OCI-LY3 (cell line): ENCODE measurements at regions not wholly inside any gene's neighbourhood (a gene's known extent, or its start where the extent isn't known, plus 50 kb on each side); places are given as distances from the start of the nearest gene placed in this dataset.

Source experiments
- H2AFZ ChIP-seq: fragments of 200-600, 300-600 bp; shearing (Covaris generic); 2 replicates; pipeline ENCODE4 v1.6.0; 2014; ENCODE audit warnings: antibody characterized with exemption, low read depth, low read length
- H3K27ac ChIP-seq: fragments of 200-600, 300-600 bp; sonication (generic); 2 replicates; pipeline ENCODE4 v1.5.1; 2014; ENCODE audit warnings: mild to moderate bottlenecking, low read length, moderate library complexity, mixed read lengths
- H3K27me3 ChIP-seq: fragments of 200-600, 300-600 bp; sonication (generic); 2 replicates; pipeline ENCODE4 v1.6.1; 2014; ENCODE audit warnings: low read depth, low read length, mixed read lengths
- H3K36me3 ChIP-seq: fragments of 200-600, 300-600 bp; sonication (generic); replicated peaks from 2 replicates; pipeline ENCODE3; 2014; ENCODE audit warnings: low read depth, low read length, mixed read lengths
- H3K4me1 ChIP-seq: fragments of 300-600, 200-600 bp; sonication (generic); 2 replicates; pipeline ENCODE4 v1.6.1; 2014; ENCODE audit warnings: low read length, mixed read lengths
- H3K4me2 ChIP-seq: fragments of 200-600, 300-600 bp; sonication (generic); 2 replicates; pipeline ENCODE4 v1.6.1; 2014; ENCODE audit warnings: low read length, mixed read lengths
- H3K4me3 ChIP-seq: fragments of 300-600, 200-600 bp; sonication (generic); 2 replicates; pipeline ENCODE4 v1.5.1; 2014; ENCODE audit warnings: antibody characterized with exemption, mild to moderate bottlenecking, low read length, moderate library complexity
- H3K79me2 ChIP-seq: fragments of 300-600, 200-600 bp; shearing (Covaris generic); 2 replicates; pipeline ENCODE4 v1.6.1; 2014; ENCODE audit warnings: mild to moderate bottlenecking, low read length, mixed read lengths
- H3K9ac ChIP-seq: fragments of 300-600, 200-600 bp; shearing (Covaris generic); 2 replicates; pipeline ENCODE4 v1.6.0; 2014; ENCODE audit warnings: mild to moderate bottlenecking, low read length, moderate library complexity
- H3K9me3 ChIP-seq: fragments of 200-600, 300-600 bp; shearing (Covaris generic); 2 replicates; pipeline ENCODE4 v1.6.1; 2014; ENCODE audit warnings: low read length, mixed read lengths; ENCODE audit not compliant: insufficient read depth
- H4K20me1 ChIP-seq: fragments of 200-600, 300-600 bp; sonication (generic); 2 replicates; pipeline ENCODE4 v1.6.1; 2016; ENCODE audit warnings: low read length, mixed read lengths; ENCODE audit not compliant: insufficient read depth
- CTCF ChIP-seq: fragments of 200-600, 300-600 bp; sonication (generic); IDR thresholded peaks from 2 replicates; pipeline ENCODE4 v1.5.1; 2014; ENCODE audit warnings: antibody characterized with exemption, low read length, low read depth
- EZH2phosphoT487 ChIP-seq: fragments of 200-600 bp; shearing (Covaris generic); IDR thresholded peaks from 2 replicates; pipeline ENCODE4 v1.6.1; 2018; ENCODE audit warnings: antibody characterized with exemption, mixed run types, low read depth

- Histone ChIP-seq H3K4me2 (no peak overlapping the region), H3K9ac (no peak overlapping the region), H3K79me2 (no peaks in the 10 kb centered on the region), H3K27me3 (no peaks in the 10 kb centered on the region), H3K27ac (no peak overlapping the region), H4K20me1 (no peaks in the 10 kb centered on the region), H3K4me3 (no peak overlapping the region), H3K36me3 (no peaks in the 10 kb centered on the region), H2AFZ (no peak overlapping the region), H3K4me1 (no peaks in the 10 kb centered on the region), H3K9me3 (no peaks in the 10 kb centered on the region)
- TF ChIP-seq CTCF (no peak), EZH2phosphoT487 (no peak)
Measured at GRCh38 chr12:28645436-28645835, 455.2 kb downstream of the CCDC91 start.

GRCh38 chr12:28645891-28646290, 455.6 kb downstream of the CCDC91 start:
- Histone ChIP-seq H2AFZ (no peak overlapping the region), H3K36me3 (no peaks in the 10 kb centered on the region), H3K27ac (no peak overlapping the region), H3K27me3 (no peaks in the 10 kb centered on the region), H4K20me1 (no peaks in the 10 kb centered on the region), H3K4me1 (no peaks in the 10 kb centered on the region), H3K4me2 (no peak overlapping the region), H3K9me3 (no peaks in the 10 kb centered on the region), H3K4me3 (no peak overlapping the region), H3K9ac (no peak overlapping the region), H3K79me2 (no peaks in the 10 kb centered on the region)
- no peak for TF ChIP-seq EZH2phosphoT487
- TF ChIP-seq CTCF: no peak

- Histone ChIP-seq H4K20me1 (no peaks in the 10 kb centered on the region), H3K4me3 (no peak overlapping the region), H2AFZ (no peak overlapping the region), H3K4me2 (no peak overlapping the region), H3K79me2 (no peaks in the 10 kb centered on the region), H3K9me3 (no peaks in the 10 kb centered on the region), H3K27ac (no peak overlapping the region), H3K27me3 (no peaks in the 10 kb centered on the region), H3K9ac (no peak overlapping the region), H3K36me3 (no peaks in the 10 kb centered on the region), H3K4me1 (no peaks in the 10 kb centered on the region)
- TF ChIP-seq EZH2phosphoT487 (no peak), CTCF (no peak)
Measured at GRCh38 chr12:28650906-28651305, 460.6 kb downstream of the CCDC91 start.

GRCh38 chr12:28652239-28652638, 462.0 kb downstream of the CCDC91 start:
- Histone ChIP-seq H3K9me3 (no peaks in the 10 kb centered on the region), H4K20me1 (no peaks in the 10 kb centered on the region), H3K27ac (no peak overlapping the region), H3K4me1 (no peaks in the 10 kb centered on the region), H3K4me3 (no peak overlapping the region), H3K9ac (no peak overlapping the region), H2AFZ (no peak overlapping the region), H3K27me3 (no peaks in the 10 kb centered on the region), H3K79me2 (no peaks in the 10 kb centered on the region), H3K36me3 (no peaks in the 10 kb centered on the region), H3K4me2 (no peak overlapping the region)
- TF ChIP-seq CTCF (no peak), EZH2phosphoT487 (no peak)
